ENCODE measurements at regions not wholly inside any gene's neighbourhood (a gene's known extent, or its start where the extent isn't known, plus 50 kb on each side); places are given as distances from the start of the nearest gene placed in this dataset.

GRCh38 chr5:88967633-88968585 is 84.9 kb upstream of the MEF2C start:
- no peak for TF ChIP-seq CTCF (IDR thresholded peaks at IDR 0.05)
- no peak for TF ChIP-seq ZFX (IDR thresholded peaks at IDR 0.05; ENCODE audit: borderline replicate concordance)
